Testis (tissue), 2 donors: ENCODE measurements at regions not wholly inside any gene's neighbourhood (a gene's known extent, or its start where the extent isn't known, plus 50 kb on each side); places are given as distances from the start of the nearest gene placed in this dataset.

Experiments used
- CTCF ChIP-seq, 3 experiments: fragments of 450-650 bp in 2 of 3; fragments of 200-600 bp in 1 of 3; sonication (generic) in 1 of 3; IDR thresholded peaks; one replicate each; pipeline ENCODE4 v1.5.1; 2016 to 2019; ENCODE audit warnings: antibody characterized with exemption in 3 of 3, mild to moderate bottlenecking in 2 of 3, moderate library complexity in 1 of 3
- POLR2A ChIP-seq: fragments of 450-650 bp; IDR thresholded peaks from one replicate; pipeline ENCODE4 v1.6.1; 2017; ENCODE audit warnings: antibody characterized with exemption, mild to moderate bottlenecking, moderate library complexity

GRCh38 chr12:89962648-89963047 is 254.0 kb upstream of the ATP2B1 start:
- peak in 2 of 3 experiments; percentile 15 to 28 for TF ChIP-seq CTCF (IDR thresholded peaks at IDR 0.05)
- no peak for TF ChIP-seq POLR2A
